HCT116 (cell line): ENCODE measurements at regions not wholly inside any gene's neighbourhood (a gene's known extent, or its start where the extent isn't known, plus 50 kb on each side); places are given as distances from the start of the nearest gene placed in this dataset.

ENCODE experiments used
- ATAC-seq: fragments of 200-7000 bp; cut with Tn5 transposase; 2 replicates; pipeline ENCODE4 v1.9.1; 2020; ENCODE audit warnings: mild to moderate bottlenecking, moderate library complexity
- BruUV-seq: library from RNA; stranded (reverse); fragments of 400-500 nt; replicated peaks from 2 replicates; lab custom pipeline; 2021; lab: Mats Ljungman, UMichigan
- CTCF ChIA-PET: fragments of 300-600 bp; sonication (Branson Sonifier 250); formaldehyde crosslinking; loops from one replicate; lab custom pipeline; 2021; ENCODE audit warnings: antibody characterized with exemption; lab: Charles Lee
- POLR2A ChIA-PET: fragments of 300-600, 350-600 bp; sonication (Branson Sonifier 250); formaldehyde crosslinking; loops from one replicate; lab custom pipeline; 2021; ENCODE audit warnings: antibody characterized with exemption; lab: Charles Lee
- RAD21 ChIA-PET, 2 experiments: fragments of 300-600 bp; sonication (Branson Sonifier 250); formaldehyde crosslinking; loops; one replicate each; lab custom pipeline; 2023; ENCODE audit warnings: low total read pairs in 2 of 2; ENCODE audit not compliant: uncharacterized antibody in 2 of 2, unreplicated experiment in 2 of 2, low non-redundant PET in 1 of 2; lab: Charles Lee
- DNase-seq: peaks from one replicate; pipeline ENCODE4 v3.0.0-alpha.2; 2010; ENCODE audit warnings: low read depth, low spot score
- H2AFZ ChIP-seq: fragments of 200-600 bp; shearing (Covaris generic), sonication (generic); 2 replicates; pipeline ENCODE4 v1.6.1; 2017; ENCODE audit warnings: low read depth, mixed run types, mixed read lengths, antibody characterized with exemption, low read length; ENCODE audit not compliant: poor library complexity, severe bottlenecking
- H3K27ac ChIP-seq: 2 replicates; pipeline ENCODE4 v1.5.1; 2012; ENCODE audit warnings: low read depth, low read length
- H3K27me3 ChIP-seq: fragments of 200-600 bp; sonication (generic); 2 replicates; pipeline ENCODE4 v1.6.1; 2016; ENCODE audit warnings: mixed run types, low read length, mixed read lengths; ENCODE audit not compliant: insufficient read depth
- H3K36me3 ChIP-seq, 2 experiments: fragments of 200-500 bp in 1 of 2; fragments of 200-600 bp in 1 of 2; sonication (Bioruptor generic) in 1 of 2; sonication (generic) in 1 of 2; 2 replicates each; pipeline versions ENCODE4 v1.5.1 to v1.6.1; 2014 to 2016; ENCODE audit warnings: low read length in 2 of 2, inconsistent platforms in 1 of 2, mixed read lengths in 1 of 2, mixed run types in 1 of 2; ENCODE audit not compliant: insufficient read depth in 2 of 2, control insufficient read depth in 1 of 2
- H3K4me1 ChIP-seq, 2 experiments: fragments of 200-600 bp in 1 of 2; sonication (generic) in 1 of 2; 2 replicates each; pipeline versions ENCODE4 v1.5.1 to v1.6.1; 2012 to 2017; ENCODE audit warnings: low read length in 2 of 2, inconsistent platforms in 1 of 2, mild to moderate bottlenecking in 1 of 2, mixed read lengths in 1 of 2, mixed run types in 1 of 2, moderate library complexity in 1 of 2; ENCODE audit not compliant: insufficient read depth in 2 of 2, control insufficient read depth in 1 of 2
- H3K4me2 ChIP-seq: fragments of 200-600 bp; sonication (generic); 2 replicates; pipeline ENCODE4 v1.6.1; 2017; ENCODE audit warnings: mixed run types, low read length, mixed read lengths
- H3K4me3 ChIP-seq, 2 experiments: fragments of 200-600 bp in 1 of 2; sonication (generic) in 1 of 2; replicated peaks in 1 of 2; 2 replicates each; pipeline ENCODE4 v1.5.1; 2011 to 2016; ENCODE audit warnings: low read length in 2 of 2, control low read depth in 1 of 2, low read depth in 1 of 2, mild to moderate bottlenecking in 1 of 2, mixed read lengths in 1 of 2, mixed run types in 1 of 2
- H3K79me2 ChIP-seq: fragments of 200-600 bp; sonication (generic); 2 replicates; pipeline ENCODE4 v1.6.1; 2017; ENCODE audit warnings: mild to moderate bottlenecking, mixed run types, low read length, moderate library complexity, mixed read lengths; ENCODE audit not compliant: insufficient read depth
- H3K9ac ChIP-seq: fragments of 200-600 bp; sonication (generic); 2 replicates; pipeline ENCODE4 v1.6.1; 2016; ENCODE audit warnings: low read length, mixed read lengths
- H3K9me2 ChIP-seq: fragments of 200-600 bp; sonication (generic), shearing (Covaris generic); 2 replicates; pipeline ENCODE4 v1.6.1; 2017; ENCODE audit warnings: mixed run types, mild to moderate bottlenecking, moderate library complexity; ENCODE audit not compliant: insufficient read depth
- H3K9me3 ChIP-seq, 2 experiments: fragments of 200-500 bp in 1 of 2; fragments of 200-600 bp in 1 of 2; sonication (Bioruptor generic) in 1 of 2; sonication (generic) in 1 of 2; 2 replicates each; pipeline ENCODE4 v1.6.1; 2014 to 2017; ENCODE audit warnings: low read length in 2 of 2, mixed read lengths in 2 of 2, inconsistent platforms in 1 of 2, low read depth in 1 of 2, mild to moderate bottlenecking in 1 of 2, mixed run types in 1 of 2, moderate library complexity in 1 of 2; ENCODE audit not compliant: control insufficient read depth in 1 of 2, insufficient read depth in 1 of 2
- H4K20me1 ChIP-seq: fragments of 200-600 bp; sonication (generic), shearing (Covaris generic); 2 replicates; pipeline ENCODE4 v1.6.1; 2017; ENCODE audit warnings: mixed run types, mild to moderate bottlenecking, moderate library complexity; ENCODE audit not compliant: insufficient read depth
- ELF1 ChIP-seq: IDR thresholded peaks from 2 replicates; pipeline ENCODE4 v1.6.1; 2012; ENCODE audit warnings: low read depth, borderline replicate concordance
- EZH2 ChIP-seq: fragments of 200-600 bp; sonication (generic); IDR thresholded peaks from 2 replicates; pipeline ENCODE4 v1.6.1; 2017; ENCODE audit warnings: antibody characterized with exemption, mixed run types
- EZH2phosphoT487 ChIP-seq: fragments of 200-600 bp; IDR thresholded peaks from 2 replicates; pipeline ENCODE4 v1.6.1; 2018; ENCODE audit warnings: antibody characterized with exemption, borderline replicate concordance
- FOSL1 ChIP-seq: IDR thresholded peaks from 2 replicates; pipeline ENCODE4 v1.6.1; 2012; ENCODE audit warnings: low read depth
- JUND ChIP-seq: IDR thresholded peaks from 2 replicates; pipeline ENCODE4 v1.6.1; 2012
- SIN3A ChIP-seq: IDR thresholded peaks from 2 replicates; pipeline ENCODE4 v1.6.1; 2012; ENCODE audit warnings: low read depth
- SRF ChIP-seq: IDR thresholded peaks from 2 replicates; pipeline ENCODE4 v1.6.1; 2012; ENCODE audit warnings: low read depth
- ZNF274 ChIP-seq: fragments of 200-500 bp; sonication (Bioruptor generic); IDR thresholded peaks from 2 replicates; pipeline ENCODE4 v1.6.1; 2014; ENCODE audit warnings: mild to moderate bottlenecking, low read depth, low read length, inconsistent platforms
- intact Hi-C: fragments of 100-400 bp; cut with micrococcal nuclease; formaldehyde crosslinking; loops from 2 replicates; pipeline ENCODE4 v1.10.0; 2022
- TF ChIP-seq, protein P1 (sequence below): IDR thresholded peaks from 2 replicates; pipeline ENCODE4 v1.6.1; 2011; ENCODE audit warnings: mild to moderate bottlenecking, low read length, moderate library complexity; ENCODE audit not compliant: insufficient replicate concordance; ENCODE audit errors: extremely low read depth

DNA sequence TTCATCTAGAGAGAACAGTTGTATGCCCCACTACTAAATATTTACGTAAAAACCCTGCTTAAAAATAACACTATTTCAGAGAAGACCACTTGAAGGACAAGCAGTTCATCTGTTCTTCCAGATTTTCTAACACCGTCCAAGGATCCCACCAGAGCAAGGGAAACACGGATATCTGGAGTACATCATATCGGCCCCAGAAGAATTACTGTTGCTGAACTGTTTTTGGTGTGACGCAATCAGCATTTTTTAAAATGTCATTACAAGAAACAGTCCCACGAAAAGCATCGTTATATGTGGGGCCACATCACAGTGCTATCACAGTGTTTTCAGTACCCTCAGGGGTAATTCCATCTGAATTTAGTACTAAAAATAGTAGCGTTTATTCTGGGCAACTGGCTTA, 134.5 kb upstream of the PKDCC start:
- Histone ChIP-seq H2AFZ (no peak overlapping the region), H3K4me3 (no peak overlapping the region), H3K27me3 (no peaks in the 10 kb centered on the region), H3K79me2 (no peaks in the 10 kb centered on the region), H3K9me3 (no peaks in the 10 kb centered on the region), H3K27ac (no peak overlapping the region), H3K4me1 (peaks cover 0 to under 1% of the 10 kb centered on the region in 2 experiments; a peak in 1 of 4 replicates), H3K9me2 (no peaks in the 10 kb centered on the region), H3K4me2 (no peak overlapping the region), H3K9ac (no peak overlapping the region), H4K20me1 (no peaks in the 10 kb centered on the region), H3K36me3 (no peaks in the 10 kb centered on the region)
- RAD21 ChIA-PET = no interaction called here
- CTCF ChIA-PET = no interaction called here
- intact Hi-C loops = no loop called here
- TF ChIP-seq ELF1 = no peak
- DNase-seq (no peak), ATAC-seq (no peak)
- BruUV-seq = no TSS peak
- POLR2A ChIA-PET = no interaction called here

- RAD21 ChIA-PET = no interaction called here
- Histone ChIP-seq H4K20me1 (no peaks in the 10 kb centered on the region), H2AFZ (no peak overlapping the region), H3K4me2 (no peak overlapping the region), H3K9me3 (no peaks in the 10 kb centered on the region), H3K27me3 (no peaks in the 10 kb centered on the region), H3K4me3 (no peak overlapping the region), H3K36me3 (no peaks in the 10 kb centered on the region), H3K4me1 (no peaks in the 10 kb centered on the region), H3K9me2 (no peaks in the 10 kb centered on the region), H3K27ac (no peak overlapping the region), H3K9ac (no peak overlapping the region), H3K79me2 (no peaks in the 10 kb centered on the region)
- intact Hi-C loops = no loop called here
- no peak for ATAC-seq
- no TSS peak for BruUV-seq
- DNase-seq = no peak
- POLR2A ChIA-PET = no interaction called here
- CTCF ChIA-PET = no interaction called here
- TF ChIP-seq FOSL1 (no peak), EZH2phosphoT487 (no peak), ZNF274 (no peak), JUND (no peak), EZH2 (no peak), SIN3A (no peak), SRF (no peak)
- TF ChIP-seq, protein P1, sequence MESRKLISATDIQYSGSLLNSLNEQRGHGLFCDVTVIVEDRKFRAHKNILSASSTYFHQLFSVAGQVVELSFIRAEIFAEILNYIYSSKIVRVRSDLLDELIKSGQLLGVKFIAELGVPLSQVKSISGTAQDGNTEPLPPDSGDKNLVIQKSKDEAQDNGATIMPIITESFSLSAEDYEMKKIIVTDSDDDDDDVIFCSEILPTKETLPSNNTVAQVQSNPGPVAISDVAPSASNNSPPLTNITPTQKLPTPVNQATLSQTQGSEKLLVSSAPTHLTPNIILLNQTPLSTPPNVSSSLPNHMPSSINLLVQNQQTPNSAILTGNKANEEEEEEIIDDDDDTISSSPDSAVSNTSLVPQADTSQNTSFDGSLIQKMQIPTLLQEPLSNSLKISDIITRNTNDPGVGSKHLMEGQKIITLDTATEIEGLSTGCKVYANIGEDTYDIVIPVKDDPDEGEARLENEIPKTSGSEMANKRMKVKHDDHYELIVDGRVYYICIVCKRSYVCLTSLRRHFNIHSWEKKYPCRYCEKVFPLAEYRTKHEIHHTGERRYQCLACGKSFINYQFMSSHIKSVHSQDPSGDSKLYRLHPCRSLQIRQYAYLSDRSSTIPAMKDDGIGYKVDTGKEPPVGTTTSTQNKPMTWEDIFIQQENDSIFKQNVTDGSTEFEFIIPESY = no peak
These were observed 133.8 kb upstream of the PKDCC start for GRCh38 chr2:41913921-41914609.
